ENCODE measurements at regions not wholly inside any gene's neighbourhood (a gene's known extent, or its start where the extent isn't known, plus 50 kb on each side); places are given as distances from the start of the nearest gene placed in this dataset.

DNA sequence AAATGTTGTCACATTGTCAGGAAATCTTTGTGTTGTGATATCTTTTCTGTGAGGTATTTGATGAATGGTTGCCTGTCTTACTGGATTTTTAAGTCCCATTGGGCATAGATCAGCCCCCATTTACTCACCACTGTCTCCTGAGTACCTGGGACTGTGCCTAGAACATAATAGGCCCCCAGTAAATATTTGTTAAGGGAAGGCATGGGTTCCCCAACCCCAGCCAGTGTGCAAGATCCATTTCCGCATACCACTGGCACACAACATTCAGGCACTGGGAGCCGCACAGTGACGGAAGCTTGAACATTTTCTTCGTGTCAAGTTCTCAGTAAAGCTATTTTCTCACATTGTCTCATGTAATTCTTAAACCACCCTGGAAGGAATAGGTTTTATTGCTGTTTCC, 72.2 kb downstream of the UNC5CL start:
- TF ChIP-seq, protein P1, sequence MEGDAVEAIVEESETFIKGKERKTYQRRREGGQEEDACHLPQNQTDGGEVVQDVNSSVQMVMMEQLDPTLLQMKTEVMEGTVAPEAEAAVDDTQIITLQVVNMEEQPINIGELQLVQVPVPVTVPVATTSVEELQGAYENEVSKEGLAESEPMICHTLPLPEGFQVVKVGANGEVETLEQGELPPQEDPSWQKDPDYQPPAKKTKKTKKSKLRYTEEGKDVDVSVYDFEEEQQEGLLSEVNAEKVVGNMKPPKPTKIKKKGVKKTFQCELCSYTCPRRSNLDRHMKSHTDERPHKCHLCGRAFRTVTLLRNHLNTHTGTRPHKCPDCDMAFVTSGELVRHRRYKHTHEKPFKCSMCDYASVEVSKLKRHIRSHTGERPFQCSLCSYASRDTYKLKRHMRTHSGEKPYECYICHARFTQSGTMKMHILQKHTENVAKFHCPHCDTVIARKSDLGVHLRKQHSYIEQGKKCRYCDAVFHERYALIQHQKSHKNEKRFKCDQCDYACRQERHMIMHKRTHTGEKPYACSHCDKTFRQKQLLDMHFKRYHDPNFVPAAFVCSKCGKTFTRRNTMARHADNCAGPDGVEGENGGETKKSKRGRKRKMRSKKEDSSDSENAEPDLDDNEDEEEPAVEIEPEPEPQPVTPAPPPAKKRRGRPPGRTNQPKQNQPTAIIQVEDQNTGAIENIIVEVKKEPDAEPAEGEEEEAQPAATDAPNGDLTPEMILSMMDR (IDR thresholded peaks at IDR 0.05; ENCODE audit: insufficient read depth, low read depth, low read length): no peak
- TF ChIP-seq EZH2 (IDR thresholded peaks at IDR 0.05; ENCODE audit: insufficient read depth, low read length): no peak

Data from astrocyte (in vitro differentiated cells and primary cell).